GM06990 (cell line): ENCODE measurements at regions not wholly inside any gene's neighbourhood (a gene's known extent, or its start where the extent isn't known, plus 50 kb on each side); places are given as distances from the start of the nearest gene placed in this dataset.
"Not testable (repeated sequence)": the region's sequence is repeated elsewhere in the genome, so short reads cannot be mapped to it uniquely, and the experiment has no call there.

Source experiments
- DNase-seq: peaks from one replicate; pipeline ENCODE4 v3.0.0-alpha.2; 2011; ENCODE audit not compliant: insufficient read length; ENCODE audit errors: extremely low read depth
- H3K27me3 ChIP-seq: replicated peaks from 2 replicates; pipeline ENCODE4 v1.6.0; 2011; ENCODE audit warnings: low read length; ENCODE audit not compliant: control insufficient read depth, insufficient read depth
- H3K36me3 ChIP-seq: 2 replicates; pipeline ENCODE4 v1.5.1; 2011; ENCODE audit warnings: low read length; ENCODE audit not compliant: control insufficient read depth, insufficient read depth
- H3K4me3 ChIP-seq: replicated peaks from 2 replicates; pipeline ENCODE4 v1.5.1; 2011; ENCODE audit warnings: low read depth, mild to moderate bottlenecking, control low read depth, low read length
- CTCF ChIP-seq: IDR thresholded peaks from 2 replicates; pipeline ENCODE4 v1.5.1; 2011; ENCODE audit warnings: low read length, control low read depth, mild to moderate bottlenecking, inconsistent platforms; ENCODE audit not compliant: insufficient read depth, poor library complexity, severe bottlenecking

GRCh38 chr6:23663652-23664051 lies 462.4 kb upstream of the NRSN1 start:
- no peak for TF ChIP-seq CTCF
- no peak for DNase-seq
- H3K4me3 ChIP-seq, result no peak overlapping the region
- no peaks in the 10 kb centered on the region for H3K27me3 ChIP-seq
- no peaks in the 10 kb centered on the region for H3K36me3 ChIP-seq

GRCh38 chr6:23665911-23666310 lies 460.1 kb upstream of the NRSN1 start:
- H3K27me3 ChIP-seq, DNase-seq, H3K4me3 ChIP-seq, H3K36me3 ChIP-seq: not testable (repeated sequence)

- TF ChIP-seq CTCF, result no peak
- Histone ChIP-seq H3K27me3 (no peaks in the 10 kb centered on the region), H3K36me3 (no peaks in the 10 kb centered on the region)
These were observed 453.3 kb upstream of the NRSN1 start for GRCh38 chr6:23672737-23673136.

GRCh38 chr6:23678626-23679025 lies 447.4 kb upstream of the NRSN1 start:
- H3K36me3 ChIP-seq, result no peaks in the 10 kb centered on the region
- H3K4me3 ChIP-seq, result no peak overlapping the region
- no peaks in the 10 kb centered on the region for H3K27me3 ChIP-seq
- TF ChIP-seq CTCF, result no peak
- DNase-seq, result no peak

More at GRCh38 chr6:23672737-23673136, 453.3 kb upstream of the NRSN1 start:
- H3K4me3 ChIP-seq, result no peak overlapping the region
- no peak for DNase-seq

GRCh38 chr6:23681743-23682142 lies 444.3 kb upstream of the NRSN1 start:
- no peaks in the 10 kb centered on the region for H3K36me3 ChIP-seq
- H3K4me3 ChIP-seq, result no peak overlapping the region
- H3K27me3 ChIP-seq, result no peaks in the 10 kb centered on the region
- DNase-seq, result no peak
- no peak for TF ChIP-seq CTCF

GRCh38 chr6:23688650-23689049 lies 437.4 kb upstream of the NRSN1 start:
- TF ChIP-seq CTCF, result no peak
- Histone ChIP-seq H3K36me3 (no peaks in the 10 kb centered on the region), H3K4me3 (no peak overlapping the region), H3K27me3 (no peaks in the 10 kb centered on the region)
- no peak for DNase-seq
